ENCODE measurements at regions not wholly inside any gene's neighbourhood (a gene's known extent, or its start where the extent isn't known, plus 50 kb on each side); places are given as distances from the start of the nearest gene placed in this dataset.

GRCh38 chr5:159581502-159582249, 251.4 kb upstream of the IL12B start:
- Histone ChIP-seq H2AFZ (ENCODE audit: low read depth) (no peak overlapping the region), H3K36me3 (ENCODE audit: insufficient read depth) (no peaks in the 10 kb centered on the region), H4K20me1 (ENCODE audit: insufficient read depth) (no peaks in the 10 kb centered on the region), H3K4me3 (IDR thresholded peaks at IDR 0.05; ENCODE audit: insufficient read depth, low read depth, low read length) (no peak overlapping the region), H3K4me2 (no peak overlapping the region), H3K9ac (no peak overlapping the region), H3K27ac (no peak overlapping the region), H3K79me2 (ENCODE audit: insufficient read depth, low read depth) (no peaks in the 10 kb centered on the region), H3K4me1 (ENCODE audit: low read depth, poor library complexity, severe bottlenecking) (no peaks in the 10 kb centered on the region), H3K27me3 (ENCODE audit: insufficient read depth, low read depth) (no peaks in the 10 kb centered on the region)
- no peak for TF ChIP-seq CTCF (conservative IDR thresholded peaks at IDR 0.05; ENCODE audit: low read depth, low read length)

- no peaks in the 10 kb centered on the region for H3K36me3 ChIP-seq (ENCODE audit: insufficient read depth)
- no peak for TF ChIP-seq CTCF (conservative IDR thresholded peaks at IDR 0.05; ENCODE audit: low read depth, low read length)
- no peaks in the 10 kb centered on the region for H3K79me2 ChIP-seq (ENCODE audit: insufficient read depth, low read depth)
- H3K27ac ChIP-seq, result no peak overlapping the region
- H3K9ac ChIP-seq, result no peak overlapping the region
- no peak overlapping the region for H3K4me2 ChIP-seq
- H2AFZ ChIP-seq (ENCODE audit: low read depth), result no peak overlapping the region
- H3K4me3 ChIP-seq (IDR thresholded peaks at IDR 0.05; ENCODE audit: insufficient read depth, low read depth, low read length), result no peak overlapping the region
- H3K27me3 ChIP-seq (ENCODE audit: insufficient read depth, low read depth), result no peaks in the 10 kb centered on the region
- H3K4me1 ChIP-seq (ENCODE audit: low read depth, poor library complexity, severe bottlenecking), result no peaks in the 10 kb centered on the region
- H4K20me1 ChIP-seq (ENCODE audit: insufficient read depth), result no peaks in the 10 kb centered on the region
Measured at GRCh38 chr5:159582756-159583541, 252.7 kb upstream of the IL12B start.

- no peak overlapping the region for H3K27ac ChIP-seq
- H3K4me3 ChIP-seq (IDR thresholded peaks at IDR 0.05; ENCODE audit: insufficient read depth, low read depth, low read length), result no peak overlapping the region
- no peak overlapping the region for H3K9ac ChIP-seq
- no peaks in the 10 kb centered on the region for H3K36me3 ChIP-seq (ENCODE audit: insufficient read depth)
- H2AFZ ChIP-seq (ENCODE audit: low read depth), result no peak overlapping the region
- no peak for TF ChIP-seq CTCF (conservative IDR thresholded peaks at IDR 0.05; ENCODE audit: low read depth, low read length)
- no peaks in the 10 kb centered on the region for H3K27me3 ChIP-seq (ENCODE audit: insufficient read depth, low read depth)
- no peak overlapping the region for H3K4me2 ChIP-seq
- no peaks in the 10 kb centered on the region for H4K20me1 ChIP-seq (ENCODE audit: insufficient read depth)
- no peaks in the 10 kb centered on the region for H3K79me2 ChIP-seq (ENCODE audit: insufficient read depth, low read depth)
- no peaks in the 10 kb centered on the region for H3K4me1 ChIP-seq (ENCODE audit: low read depth, poor library complexity, severe bottlenecking)
Measured at GRCh38 chr5:159586921-159587320, 256.6 kb upstream of the IL12B start.

GRCh38 chr5:159588941-159589340, 258.7 kb upstream of the IL12B start:
- TF ChIP-seq CTCF (conservative IDR thresholded peaks at IDR 0.05; ENCODE audit: low read depth, low read length), result no peak
- Histone ChIP-seq H2AFZ (ENCODE audit: low read depth) (no peak overlapping the region), H3K36me3 (ENCODE audit: insufficient read depth) (no peaks in the 10 kb centered on the region), H3K4me1 (ENCODE audit: low read depth, poor library complexity, severe bottlenecking) (no peaks in the 10 kb centered on the region), H4K20me1 (ENCODE audit: insufficient read depth) (no peaks in the 10 kb centered on the region), H3K4me3 (IDR thresholded peaks at IDR 0.05; ENCODE audit: insufficient read depth, low read depth, low read length) (no peak overlapping the region), H3K27ac (no peak overlapping the region), H3K4me2 (no peak overlapping the region), H3K79me2 (ENCODE audit: insufficient read depth, low read depth) (no peaks in the 10 kb centered on the region), H3K9ac (no peak overlapping the region), H3K27me3 (ENCODE audit: insufficient read depth, low read depth) (no peaks in the 10 kb centered on the region)

Measured in KMS-11 (cell line).